ENCODE measurements at regions not wholly inside any gene's neighbourhood (a gene's known extent, or its start where the extent isn't known, plus 50 kb on each side); places are given as distances from the start of the nearest gene placed in this dataset.

- in situ Hi-C loops (cut with MboI; ENCODE audit: low sequenced_read_pairs in 4 of 4): no loop called here
- Histone ChIP-seq H3K36me3 (no peaks in the 10 kb centered on the region), H3K4me3 (no peak overlapping the region), H3K9me3 (no peaks in the 10 kb centered on the region), H3K27me3 (no peaks in the 10 kb centered on the region), H3K4me1 (no peaks in the 10 kb centered on the region), H3K27ac (no peak overlapping the region)
- intact Hi-C loops (cut with DNase I; ENCODE audit: low total_unique reads): no loop called here
- no peak for TF ChIP-seq CTCF (IDR thresholded peaks at IDR 0.05 in 4 of 5, conservative IDR thresholded peaks at IDR 0.05 in 1 of 5)
- no peak for TF ChIP-seq POLR2A (IDR thresholded peaks at IDR 0.05)
- no peak for DNase-seq
- ATAC-seq: no peak
These were observed 209.8 kb downstream of the TFAP2A start for GRCh38 chr6:10205120-10205519.

GRCh38 chr6:10203651-10204050 lies 211.2 kb downstream of the TFAP2A start:
- DNase-seq: no peak
- no peak for ATAC-seq
- no peak overlapping the region for H3K4me3 ChIP-seq

GRCh38 chr6:10202581-10202980 lies 212.3 kb downstream of the TFAP2A start:
- intact Hi-C loops (cut with DNase I; ENCODE audit: low total_unique reads): no loop called here
- DNase-seq (no peak), ATAC-seq (no peak)
- H3K36me3 ChIP-seq: no peaks in the 10 kb centered on the region
- H3K27ac ChIP-seq: no peak overlapping the region
- H3K4me3 ChIP-seq: no peak overlapping the region
- no peak for TF ChIP-seq POLR2A (IDR thresholded peaks at IDR 0.05)
- no peak for TF ChIP-seq CTCF (IDR thresholded peaks at IDR 0.05 in 4 of 5, conservative IDR thresholded peaks at IDR 0.05 in 1 of 5)
- no peaks in the 10 kb centered on the region for H3K9me3 ChIP-seq
- in situ Hi-C loops (cut with MboI; ENCODE audit: low sequenced_read_pairs in 4 of 4): no loop called here
- H3K27me3 ChIP-seq: no peaks in the 10 kb centered on the region
- H3K4me1 ChIP-seq: no peaks in the 10 kb centered on the region

More at GRCh38 chr6:10203651-10204050, 211.2 kb downstream of the TFAP2A start:
- TF ChIP-seq CTCF (IDR thresholded peaks at IDR 0.05 in 4 of 5, conservative IDR thresholded peaks at IDR 0.05 in 1 of 5): no peak
- TF ChIP-seq POLR2A (IDR thresholded peaks at IDR 0.05): no peak
- intact Hi-C loops (cut with DNase I; ENCODE audit: low total_unique reads) (no loop called here), in situ Hi-C loops (cut with MboI; ENCODE audit: low sequenced_read_pairs in 4 of 4) (no loop called here)
- Histone ChIP-seq H3K27me3 (no peaks in the 10 kb centered on the region), H3K9me3 (no peaks in the 10 kb centered on the region), H3K36me3 (no peaks in the 10 kb centered on the region), H3K27ac (no peak overlapping the region), H3K4me1 (no peaks in the 10 kb centered on the region)

- intact Hi-C loops (cut with DNase I; ENCODE audit: low total_unique reads): no loop called here
- ATAC-seq (no peak), DNase-seq (no peak)
- no peaks in the 10 kb centered on the region for H3K9me3 ChIP-seq
- no peak for TF ChIP-seq POLR2A (IDR thresholded peaks at IDR 0.05)
- TF ChIP-seq CTCF (IDR thresholded peaks at IDR 0.05 in 4 of 5, conservative IDR thresholded peaks at IDR 0.05 in 1 of 5): no peak
- H3K4me1 ChIP-seq: no peaks in the 10 kb centered on the region
- no peak overlapping the region for H3K4me3 ChIP-seq
- in situ Hi-C loops (cut with MboI; ENCODE audit: low sequenced_read_pairs in 4 of 4): no loop called here
- no peak overlapping the region for H3K27ac ChIP-seq
- H3K27me3 ChIP-seq: no peaks in the 10 kb centered on the region
- no peaks in the 10 kb centered on the region for H3K36me3 ChIP-seq
These were observed 213.0 kb downstream of the TFAP2A start for GRCh38 chr6:10201606-10202510.

All from gastrocnemius medialis (tissue), 4 donors.